OCI-LY3 (cell line): ENCODE measurements at regions not wholly inside any gene's neighbourhood (a gene's known extent, or its start where the extent isn't known, plus 50 kb on each side); places are given as distances from the start of the nearest gene placed in this dataset.

Experiments used
- H2AFZ ChIP-seq: fragments of 200-600, 300-600 bp; shearing (Covaris generic); 2 replicates; pipeline ENCODE4 v1.6.0; 2014; ENCODE audit warnings: antibody characterized with exemption, low read depth, low read length
- H3K27ac ChIP-seq: fragments of 200-600, 300-600 bp; sonication (generic); 2 replicates; pipeline ENCODE4 v1.5.1; 2014; ENCODE audit warnings: mild to moderate bottlenecking, low read length, moderate library complexity, mixed read lengths
- H3K27me3 ChIP-seq: fragments of 200-600, 300-600 bp; sonication (generic); 2 replicates; pipeline ENCODE4 v1.6.1; 2014; ENCODE audit warnings: low read depth, low read length, mixed read lengths
- H3K36me3 ChIP-seq: fragments of 200-600, 300-600 bp; sonication (generic); replicated peaks from 2 replicates; pipeline ENCODE3; 2014; ENCODE audit warnings: low read depth, low read length, mixed read lengths
- H3K4me1 ChIP-seq: fragments of 300-600, 200-600 bp; sonication (generic); 2 replicates; pipeline ENCODE4 v1.6.1; 2014; ENCODE audit warnings: low read length, mixed read lengths
- H3K4me2 ChIP-seq: fragments of 200-600, 300-600 bp; sonication (generic); 2 replicates; pipeline ENCODE4 v1.6.1; 2014; ENCODE audit warnings: low read length, mixed read lengths
- H3K4me3 ChIP-seq: fragments of 300-600, 200-600 bp; sonication (generic); 2 replicates; pipeline ENCODE4 v1.5.1; 2014; ENCODE audit warnings: antibody characterized with exemption, mild to moderate bottlenecking, low read length, moderate library complexity
- H3K79me2 ChIP-seq: fragments of 300-600, 200-600 bp; shearing (Covaris generic); 2 replicates; pipeline ENCODE4 v1.6.1; 2014; ENCODE audit warnings: mild to moderate bottlenecking, low read length, mixed read lengths
- H3K9ac ChIP-seq: fragments of 300-600, 200-600 bp; shearing (Covaris generic); 2 replicates; pipeline ENCODE4 v1.6.0; 2014; ENCODE audit warnings: mild to moderate bottlenecking, low read length, moderate library complexity
- H3K9me3 ChIP-seq: fragments of 200-600, 300-600 bp; shearing (Covaris generic); 2 replicates; pipeline ENCODE4 v1.6.1; 2014; ENCODE audit warnings: low read length, mixed read lengths; ENCODE audit not compliant: insufficient read depth
- H4K20me1 ChIP-seq: fragments of 200-600, 300-600 bp; sonication (generic); 2 replicates; pipeline ENCODE4 v1.6.1; 2016; ENCODE audit warnings: low read length, mixed read lengths; ENCODE audit not compliant: insufficient read depth
- EZH2phosphoT487 ChIP-seq: fragments of 200-600 bp; shearing (Covaris generic); IDR thresholded peaks from 2 replicates; pipeline ENCODE4 v1.6.1; 2018; ENCODE audit warnings: antibody characterized with exemption, mixed run types, low read depth
- TF ChIP-seq, protein P1 (sequence below): fragments of 200-600, 300-600 bp; sonication (generic); IDR thresholded peaks from 2 replicates; pipeline ENCODE4 v1.5.1; 2014; ENCODE audit warnings: antibody characterized with exemption, low read length, low read depth

DNA sequence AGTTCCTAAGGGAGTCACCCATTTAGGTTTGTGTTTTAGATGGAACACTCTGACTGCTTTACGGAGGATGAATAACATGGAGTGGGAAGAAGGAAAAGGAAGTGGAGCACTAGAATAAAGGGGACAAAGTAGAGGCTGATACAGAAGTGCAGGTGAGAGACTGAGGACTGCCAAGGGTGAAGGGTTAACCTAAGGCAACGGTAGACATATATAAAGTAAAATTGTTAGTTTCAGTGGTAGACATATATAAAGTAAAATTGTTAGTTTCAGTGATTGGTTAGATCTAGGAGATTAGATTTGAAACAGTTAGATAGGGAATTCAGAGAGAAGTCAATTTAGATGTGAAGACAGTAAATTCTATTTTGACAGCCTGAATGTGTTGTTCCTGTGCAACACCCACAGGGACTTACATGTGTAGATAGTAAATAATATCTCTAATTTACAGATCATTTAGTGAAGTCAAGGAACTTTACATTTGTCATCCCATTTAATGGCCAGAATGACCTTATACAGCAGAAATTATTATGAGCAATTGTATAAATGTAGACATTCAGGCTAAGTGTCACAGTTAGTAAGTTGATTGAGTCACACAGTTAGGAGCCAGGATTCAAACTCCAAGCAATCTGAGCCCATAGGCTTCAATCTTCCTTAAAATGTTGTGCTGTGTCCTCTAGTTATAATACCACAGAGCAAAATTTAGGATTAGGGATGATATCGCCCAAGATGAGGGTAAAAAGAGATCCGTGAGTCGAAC lies 270.8 kb upstream of the UBE2E3 start:
- H3K9me3 ChIP-seq = no peaks in the 10 kb centered on the region
- H3K27ac ChIP-seq = no peak overlapping the region
- H3K4me2 ChIP-seq = no peak overlapping the region
- no peak overlapping the region for H3K9ac ChIP-seq
- no peaks in the 10 kb centered on the region for H3K27me3 ChIP-seq
- no peak overlapping the region for H3K4me3 ChIP-seq
- H3K79me2 ChIP-seq = no peaks in the 10 kb centered on the region
- H4K20me1 ChIP-seq = no peaks in the 10 kb centered on the region
- H3K36me3 ChIP-seq = no peaks in the 10 kb centered on the region
- no peaks in the 10 kb centered on the region for H3K4me1 ChIP-seq
- H2AFZ ChIP-seq = no peak overlapping the region
- TF ChIP-seq, protein P1, sequence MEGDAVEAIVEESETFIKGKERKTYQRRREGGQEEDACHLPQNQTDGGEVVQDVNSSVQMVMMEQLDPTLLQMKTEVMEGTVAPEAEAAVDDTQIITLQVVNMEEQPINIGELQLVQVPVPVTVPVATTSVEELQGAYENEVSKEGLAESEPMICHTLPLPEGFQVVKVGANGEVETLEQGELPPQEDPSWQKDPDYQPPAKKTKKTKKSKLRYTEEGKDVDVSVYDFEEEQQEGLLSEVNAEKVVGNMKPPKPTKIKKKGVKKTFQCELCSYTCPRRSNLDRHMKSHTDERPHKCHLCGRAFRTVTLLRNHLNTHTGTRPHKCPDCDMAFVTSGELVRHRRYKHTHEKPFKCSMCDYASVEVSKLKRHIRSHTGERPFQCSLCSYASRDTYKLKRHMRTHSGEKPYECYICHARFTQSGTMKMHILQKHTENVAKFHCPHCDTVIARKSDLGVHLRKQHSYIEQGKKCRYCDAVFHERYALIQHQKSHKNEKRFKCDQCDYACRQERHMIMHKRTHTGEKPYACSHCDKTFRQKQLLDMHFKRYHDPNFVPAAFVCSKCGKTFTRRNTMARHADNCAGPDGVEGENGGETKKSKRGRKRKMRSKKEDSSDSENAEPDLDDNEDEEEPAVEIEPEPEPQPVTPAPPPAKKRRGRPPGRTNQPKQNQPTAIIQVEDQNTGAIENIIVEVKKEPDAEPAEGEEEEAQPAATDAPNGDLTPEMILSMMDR = no peak
- no peak for TF ChIP-seq EZH2phosphoT487

DNA sequence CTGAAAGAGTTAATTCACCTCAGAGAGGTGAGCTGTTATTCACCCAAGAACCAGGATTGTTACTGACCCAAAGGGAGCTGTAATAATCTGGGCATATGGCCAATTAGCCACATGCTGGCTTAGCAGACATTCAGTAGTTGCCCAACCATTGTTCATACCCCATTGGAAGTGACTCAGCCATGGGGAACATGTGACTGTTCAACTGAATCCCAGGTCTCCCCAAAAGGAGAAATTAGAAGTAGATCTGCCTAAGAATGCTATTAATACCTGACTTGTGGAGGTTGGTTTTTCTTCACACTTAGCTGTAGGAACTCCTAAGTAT lies 272.6 kb upstream of the UBE2E3 start:
- no peaks in the 10 kb centered on the region for H3K27me3 ChIP-seq
- H3K36me3 ChIP-seq = no peaks in the 10 kb centered on the region
- H4K20me1 ChIP-seq = no peaks in the 10 kb centered on the region
- no peak overlapping the region for H2AFZ ChIP-seq
- TF ChIP-seq, protein P1 = no peak
- TF ChIP-seq EZH2phosphoT487 = no peak
- no peak overlapping the region for H3K4me3 ChIP-seq
- H3K79me2 ChIP-seq = no peaks in the 10 kb centered on the region
- H3K9me3 ChIP-seq = no peaks in the 10 kb centered on the region
- H3K27ac ChIP-seq = no peak overlapping the region
- no peak overlapping the region for H3K4me2 ChIP-seq
- no peak overlapping the region for H3K9ac ChIP-seq
- H3K4me1 ChIP-seq = no peaks in the 10 kb centered on the region

DNA sequence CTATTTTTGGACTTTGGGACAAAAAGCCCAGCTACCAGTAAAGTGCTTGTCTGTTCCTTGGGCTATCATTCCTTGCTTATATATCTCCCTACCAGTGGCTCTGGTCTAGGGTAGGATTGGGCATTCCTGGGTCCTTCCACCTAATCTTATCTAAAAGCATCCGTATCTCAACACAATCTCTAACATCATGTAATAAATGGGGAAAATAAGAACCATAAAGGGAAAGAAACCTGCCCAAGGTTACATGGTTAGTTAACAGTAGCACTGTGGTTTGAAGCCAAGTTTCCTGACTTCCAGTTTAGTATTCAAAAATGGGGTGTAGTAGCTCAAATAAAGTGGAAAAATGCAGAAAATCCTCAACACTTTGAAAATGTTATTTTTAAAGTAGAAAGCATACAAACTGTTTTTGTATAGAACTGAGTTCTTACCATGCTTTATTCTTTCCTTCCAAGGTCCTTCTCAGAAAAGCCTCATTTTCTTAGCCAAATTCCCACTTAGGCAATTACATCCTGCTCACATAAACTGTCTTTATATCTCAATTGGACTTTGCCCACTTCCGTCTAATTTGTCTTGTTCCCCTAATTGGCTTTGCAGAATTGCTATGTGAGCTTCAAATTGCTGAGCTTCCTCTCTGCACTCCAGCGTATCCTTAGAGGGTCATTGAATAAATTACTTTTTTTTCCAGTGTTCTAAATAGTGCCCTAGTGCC lies 273.1 kb upstream of the UBE2E3 start:
- no peak for TF ChIP-seq EZH2phosphoT487
- TF ChIP-seq, protein P1 = no peak
- no peaks in the 10 kb centered on the region for H3K4me1 ChIP-seq
- H3K9me3 ChIP-seq = no peaks in the 10 kb centered on the region
- H3K36me3 ChIP-seq = no peaks in the 10 kb centered on the region
- no peaks in the 10 kb centered on the region for H4K20me1 ChIP-seq
- no peak overlapping the region for H3K9ac ChIP-seq
- no peak overlapping the region for H3K4me3 ChIP-seq
- no peak overlapping the region for H3K4me2 ChIP-seq
- no peaks in the 10 kb centered on the region for H3K79me2 ChIP-seq
- H2AFZ ChIP-seq = no peak overlapping the region
- no peaks in the 10 kb centered on the region for H3K27me3 ChIP-seq
- no peak overlapping the region for H3K27ac ChIP-seq

DNA sequence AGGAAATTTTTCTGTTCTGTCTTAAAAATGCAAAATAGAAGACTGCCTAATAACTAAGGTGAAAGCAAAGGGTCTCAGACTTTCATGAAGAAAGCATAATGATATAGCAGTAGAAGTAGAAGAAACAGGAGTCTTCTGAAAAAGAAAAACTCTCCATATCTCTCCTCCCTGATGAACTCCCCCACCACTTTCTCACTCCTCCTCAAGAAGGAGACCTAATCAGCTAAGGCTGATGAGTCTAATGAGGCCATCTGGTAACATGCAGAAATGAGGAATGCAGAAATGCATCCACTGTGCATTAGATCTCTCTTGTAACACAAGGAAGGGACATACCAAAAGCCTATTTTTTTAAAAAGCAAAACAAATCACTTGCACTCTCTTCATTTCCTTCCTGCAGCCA lies 273.7 kb upstream of the UBE2E3 start:
- H3K27ac ChIP-seq = no peak overlapping the region

More for the DNA sequence above, 273.7 kb upstream of the UBE2E3 start:
- H4K20me1 ChIP-seq = no peaks in the 10 kb centered on the region
- no peak overlapping the region for H3K9ac ChIP-seq
- H3K9me3 ChIP-seq = no peaks in the 10 kb centered on the region
- no peak overlapping the region for H2AFZ ChIP-seq
- no peaks in the 10 kb centered on the region for H3K79me2 ChIP-seq
- H3K4me3 ChIP-seq = no peak overlapping the region
- no peak for TF ChIP-seq EZH2phosphoT487
- TF ChIP-seq, protein P1 = no peak
- H3K27me3 ChIP-seq = no peaks in the 10 kb centered on the region
- no peak overlapping the region for H3K4me2 ChIP-seq
- no peaks in the 10 kb centered on the region for H3K36me3 ChIP-seq
- H3K4me1 ChIP-seq = no peaks in the 10 kb centered on the region
